HepG2 (cell line): ENCODE measurements at regions not wholly inside any gene's neighbourhood (a gene's known extent, or its start where the extent isn't known, plus 50 kb on each side); places are given as distances from the start of the nearest gene placed in this dataset.

Experiments used
- ATAC-seq: fragments of 200-7000 bp; cut with Tn5 transposase; 3 replicates; pipeline ENCODE4 v1.9.1; 2020; ENCODE audit warnings: mild to moderate bottlenecking, moderate library complexity
- BruUV-seq: library from RNA; stranded (reverse); fragments of 400-500 nt; replicated peaks from 2 replicates; lab custom pipeline; 2021; lab: Mats Ljungman, UMichigan
- CTCF ChIA-PET: fragments of 300-600 bp; formaldehyde crosslinking; extraction: SDS; loops from one replicate; lab custom pipeline; 2021; ENCODE audit warnings: low total read pairs, inconsistent platforms, low intra/inter-chr PET ratio; lab: Yijun Ruan, JAX
- POLR2A ChIA-PET: fragments of 350-600 bp; sonication (Branson Sonifier 250); formaldehyde crosslinking; loops from one replicate; lab custom pipeline; 2020; ENCODE audit warnings: antibody characterized with exemption, inconsistent platforms; lab: Yijun Ruan, JAX
- DNase-seq: peaks from one replicate; pipeline ENCODE4 v3.0.0-alpha.2; 2015; ENCODE audit warnings: low spot score
- FAIRE-seq: peaks from 3 replicates; lab custom pipeline; 2011; peaks lifted over from hg19 to GRCh38; lab: Jason Lieb, UNC
- H2AFZ ChIP-seq: one replicate; pipeline ENCODE4 v1.6.1; 2011; ENCODE audit warnings: low read length, inconsistent platforms
- H3K27ac ChIP-seq: fragments of 300-600 bp; 3 replicates; pipeline ENCODE4 v1.8.0; 2011; ENCODE audit warnings: mixed run types, mild to moderate bottlenecking, mixed read lengths, low read length, inconsistent platforms; ENCODE audit not compliant: insufficient read depth; ENCODE audit errors: extremely low read length
- H3K27me3 ChIP-seq, 2 experiments: fragments of 200-600 bp in 1 of 2; 2 replicates in 1 of 2; 3 replicates in 1 of 2; pipeline versions ENCODE4 v1.6.0 to v1.8.0; 2011; ENCODE audit warnings: low read length in 2 of 2, mild to moderate bottlenecking in 2 of 2, moderate library complexity in 2 of 2, inconsistent platforms in 1 of 2; ENCODE audit not compliant: insufficient read depth in 2 of 2, control insufficient read depth in 1 of 2
- H3K36me3 ChIP-seq, 2 experiments: fragments of 200-600 bp in 1 of 2; replicated peaks in 1 of 2; 2 replicates in 1 of 2; 3 replicates in 1 of 2; pipeline versions ENCODE4 v1.5.1 to v1.8.0; 2011; ENCODE audit warnings: low read length in 2 of 2, inconsistent platforms in 1 of 2; ENCODE audit not compliant: insufficient read depth in 2 of 2, control insufficient read depth in 1 of 2
- H3K4me1 ChIP-seq: 2 replicates; pipeline ENCODE4 v1.5.1; 2012; ENCODE audit warnings: low read length, inconsistent platforms; ENCODE audit not compliant: insufficient read depth
- H3K4me2 ChIP-seq: 2 replicates; pipeline ENCODE4 v1.6.0; 2011; ENCODE audit warnings: low read depth, low read length, inconsistent platforms
- H3K4me3 ChIP-seq, 3 experiments: fragments of 200-600 bp in 1 of 3; sonication (generic), shearing (Covaris generic) in 1 of 3; replicated peaks in 1 of 3; 2 replicates each; pipeline ENCODE4 v1.5.1; 2011 to 2016; ENCODE audit warnings: low read length in 3 of 3, inconsistent platforms in 2 of 3, low read depth in 2 of 3, mild to moderate bottlenecking in 2 of 3, control low read depth in 1 of 3, mixed read lengths in 1 of 3; ENCODE audit not compliant: insufficient read depth in 1 of 3
- H3K79me2 ChIP-seq: one replicate; pipeline ENCODE4 v1.6.1; 2011; ENCODE audit warnings: low read length, inconsistent platforms; ENCODE audit not compliant: insufficient read depth
- H3K9ac ChIP-seq: 2 replicates; pipeline ENCODE4 v1.6.0; 2011; ENCODE audit warnings: mild to moderate bottlenecking, low read depth, low read length, inconsistent platforms; ENCODE audit not compliant: insufficient read depth
- H3K9me3 ChIP-seq: 2 replicates; pipeline ENCODE4 v1.5.1; 2012; ENCODE audit warnings: mild to moderate bottlenecking, low read length
- H4K20me1 ChIP-seq: 2 replicates; pipeline ENCODE4 v1.6.0; 2011; ENCODE audit warnings: inconsistent platforms, mild to moderate bottlenecking, low read length, moderate library complexity; ENCODE audit not compliant: insufficient read depth
- JARID2 ChIP-seq: sonication (generic); formaldehyde crosslinking; IDR thresholded peaks from 2 replicates; pipeline ENCODE4 v1.8.1; 2023; ENCODE audit warnings: missing genetic modification reagents, inconsistent platforms; ENCODE audit not compliant: insufficient replicate concordance
- LCORL ChIP-seq, 2 experiments: fragments of 450-650 bp in 1 of 2; sonication (generic) in 1 of 2; formaldehyde crosslinking in 1 of 2; IDR thresholded peaks; 2 replicates each; pipeline versions ENCODE4 v1.5.0 to v1.6.1; 2017 to 2020; ENCODE audit warnings: antibody characterized with exemption in 1 of 2, missing genetic modification reagents in 1 of 2
- MAFG ChIP-seq: sonication (generic); formaldehyde crosslinking; IDR thresholded peaks from 2 replicates; pipeline ENCODE4 v1.5.1; 2020; ENCODE audit warnings: mild to moderate bottlenecking, missing genetic modification reagents
- MLLT10 ChIP-seq: sonication (generic); formaldehyde crosslinking; IDR thresholded peaks from 2 replicates; pipeline ENCODE4 v1.4.0; 2020; ENCODE audit warnings: missing genetic modification reagents
- POGZ ChIP-seq: sonication (generic); formaldehyde crosslinking; IDR thresholded peaks from 2 replicates; pipeline ENCODE4 v1.4.0; 2020; ENCODE audit warnings: mild to moderate bottlenecking, missing genetic modification reagents
- TEAD3 ChIP-seq: optimal IDR thresholded peaks from 2 replicates; pipeline ENCODE3; 2016; ENCODE audit warnings: borderline replicate concordance
- ZFP36L1 ChIP-seq: sonication (generic); formaldehyde crosslinking; IDR thresholded peaks from 2 replicates; pipeline ENCODE4 v1.8.0; 2022; ENCODE audit warnings: mild to moderate bottlenecking, missing genetic modification reagents, moderate library complexity
- ZNF256 ChIP-seq: sonication (generic); formaldehyde crosslinking; conservative IDR thresholded peaks from 2 replicates; pipeline ENCODE4 v1.4.0; 2020; ENCODE audit warnings: missing genetic modification reagents
- ZNF326 ChIP-seq: sonication (generic); formaldehyde crosslinking; IDR thresholded peaks from 2 replicates; pipeline ENCODE4 v1.4.0; 2020; ENCODE audit warnings: missing genetic modification reagents, borderline replicate concordance
- ZNF337 ChIP-seq: sonication (generic); formaldehyde crosslinking; IDR thresholded peaks from 2 replicates; pipeline ENCODE4 v1.5.1; 2020; ENCODE audit warnings: missing genetic modification reagents, low read depth, mild to moderate bottlenecking, borderline replicate concordance
- ZNF761 ChIP-seq: sonication (generic); formaldehyde crosslinking; conservative IDR thresholded peaks from 2 replicates; pipeline ENCODE4 v1.4.0; 2020; ENCODE audit warnings: mild to moderate bottlenecking, missing genetic modification reagents
- WGBS: methylation state at CpG from one replicate; pipeline ENCODE4 v1.1.6; 2017; ENCODE audit warnings: low lambda C conversion rate; 5-methylcytosine and 5-hydroxymethylcytosine counted together
- in situ Hi-C: cut with HindIII; loops from 2 replicates; pipeline ENCODE4 v1.10.0; 2017; ENCODE audit warnings: low pct_unique_long_range_greater_than_20kb; ENCODE audit not compliant: extremely low pct_ligation_motif_present
- intact Hi-C: fragments of 100-400 bp; cut with micrococcal nuclease; formaldehyde crosslinking; loops from one replicate; pipeline ENCODE4 v1.10.0; 2022; ENCODE audit not compliant: unreplicated experiment
- TF ChIP-seq, protein P1 (sequence below): sonication (generic); formaldehyde crosslinking; IDR thresholded peaks from 2 replicates; pipeline ENCODE4 v1.5.0; 2020; ENCODE audit warnings: mild to moderate bottlenecking, missing genetic modification reagents, borderline replicate concordance
- TF ChIP-seq, protein P2 (sequence below): IDR thresholded peaks from 2 replicates; pipeline ENCODE4 v1.6.1; 2012; ENCODE audit warnings: inconsistent platforms
- TF ChIP-seq, protein P3 (sequence below): sonication (generic); formaldehyde crosslinking; conservative IDR thresholded peaks from 2 replicates; pipeline ENCODE4 v1.4.0; 2020; ENCODE audit warnings: missing genetic modification reagents

DNA sequence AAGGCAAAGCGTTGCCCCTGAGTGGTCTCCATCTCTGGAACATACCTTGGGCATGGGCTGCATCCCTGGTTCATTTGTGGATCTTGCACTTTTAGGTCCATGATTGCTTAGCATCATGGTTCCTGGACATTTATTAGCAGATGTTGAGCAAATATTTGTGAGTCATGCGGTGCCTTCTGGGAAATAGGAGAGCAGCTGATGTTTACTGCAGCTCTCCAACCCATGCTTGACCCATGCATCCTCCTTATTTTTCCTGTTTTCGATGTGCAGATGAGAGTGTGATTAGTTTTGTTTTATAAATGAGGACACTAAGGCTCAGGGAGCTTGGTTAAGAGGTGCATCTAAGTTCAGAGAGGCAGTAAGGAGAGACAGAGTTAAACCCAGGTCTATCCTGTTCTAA is 253.7 kb downstream of the ICE1 start:
- H3K9ac ChIP-seq = no peak overlapping the region
- CTCF ChIA-PET = no interaction called here
- in situ Hi-C loops (no loop called here), intact Hi-C loops (no loop called here)
- H2AFZ ChIP-seq = no peak overlapping the region
- no peaks in the 10 kb centered on the region for H4K20me1 ChIP-seq
- BruUV-seq = no TSS peak
- no peak for TF ChIP-seq ZNF326 (CRISPR knock-in tag)
- no peak for TF ChIP-seq ZNF256 (CRISPR knock-in tag)
- TF ChIP-seq, protein P1, sequence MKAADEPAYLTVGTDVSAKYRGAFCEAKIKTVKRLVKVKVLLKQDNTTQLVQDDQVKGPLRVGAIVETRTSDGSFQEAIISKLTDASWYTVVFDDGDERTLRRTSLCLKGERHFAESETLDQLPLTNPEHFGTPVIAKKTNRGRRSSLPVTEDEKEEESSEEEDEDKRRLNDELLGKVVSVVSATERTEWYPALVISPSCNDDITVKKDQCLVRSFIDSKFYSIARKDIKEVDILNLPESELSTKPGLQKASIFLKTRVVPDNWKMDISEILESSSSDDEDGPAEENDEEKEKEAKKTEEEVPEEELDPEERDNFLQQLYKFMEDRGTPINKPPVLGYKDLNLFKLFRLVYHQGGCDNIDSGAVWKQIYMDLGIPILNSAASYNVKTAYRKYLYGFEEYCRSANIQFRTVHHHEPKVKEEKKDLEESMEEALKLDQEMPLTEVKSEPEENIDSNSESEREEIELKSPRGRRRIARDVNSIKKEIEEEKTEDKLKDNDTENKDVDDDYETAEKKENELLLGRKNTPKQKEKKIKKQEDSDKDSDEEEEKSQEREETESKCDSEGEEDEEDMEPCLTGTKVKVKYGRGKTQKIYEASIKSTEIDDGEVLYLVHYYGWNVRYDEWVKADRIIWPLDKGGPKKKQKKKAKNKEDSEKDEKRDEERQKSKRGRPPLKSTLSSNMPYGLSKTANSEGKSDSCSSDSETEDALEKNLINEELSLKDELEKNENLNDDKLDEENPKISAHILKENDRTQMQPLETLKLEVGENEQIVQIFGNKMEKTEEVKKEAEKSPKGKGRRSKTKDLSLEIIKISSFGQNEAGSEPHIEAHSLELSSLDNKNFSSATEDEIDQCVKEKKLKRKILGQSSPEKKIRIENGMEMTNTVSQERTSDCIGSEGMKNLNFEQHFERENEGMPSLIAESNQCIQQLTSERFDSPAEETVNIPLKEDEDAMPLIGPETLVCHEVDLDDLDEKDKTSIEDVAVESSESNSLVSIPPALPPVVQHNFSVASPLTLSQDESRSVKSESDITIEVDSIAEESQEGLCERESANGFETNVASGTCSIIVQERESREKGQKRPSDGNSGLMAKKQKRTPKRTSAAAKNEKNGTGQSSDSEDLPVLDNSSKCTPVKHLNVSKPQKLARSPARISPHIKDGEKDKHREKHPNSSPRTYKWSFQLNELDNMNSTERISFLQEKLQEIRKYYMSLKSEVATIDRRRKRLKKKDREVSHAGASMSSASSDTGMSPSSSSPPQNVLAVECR (CRISPR knock-in tag) = no peak
- TF ChIP-seq POGZ (CRISPR knock-in tag) = no peak
- TF ChIP-seq MAFG (CRISPR knock-in tag) = no peak
- no peak for TF ChIP-seq MLLT10 (CRISPR knock-in tag)
- TF ChIP-seq TEAD3 (CRISPR knock-in tag) = no peak
- no peak for TF ChIP-seq ZNF761 (CRISPR knock-in tag)
- TF ChIP-seq, protein P2, sequence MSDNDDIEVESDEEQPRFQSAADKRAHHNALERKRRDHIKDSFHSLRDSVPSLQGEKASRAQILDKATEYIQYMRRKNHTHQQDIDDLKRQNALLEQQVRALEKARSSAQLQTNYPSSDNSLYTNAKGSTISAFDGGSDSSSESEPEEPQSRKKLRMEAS = no peak
- no peak for TF ChIP-seq ZFP36L1
- no peak for TF ChIP-seq JARID2
- TF ChIP-seq LCORL (IDR thresholded peaks at IDR 0.05) = no peak
- TF ChIP-seq LCORL (CRISPR knock-in tag; IDR thresholded peaks at IDR 0.05) = no peak
- TF ChIP-seq, protein P3, sequence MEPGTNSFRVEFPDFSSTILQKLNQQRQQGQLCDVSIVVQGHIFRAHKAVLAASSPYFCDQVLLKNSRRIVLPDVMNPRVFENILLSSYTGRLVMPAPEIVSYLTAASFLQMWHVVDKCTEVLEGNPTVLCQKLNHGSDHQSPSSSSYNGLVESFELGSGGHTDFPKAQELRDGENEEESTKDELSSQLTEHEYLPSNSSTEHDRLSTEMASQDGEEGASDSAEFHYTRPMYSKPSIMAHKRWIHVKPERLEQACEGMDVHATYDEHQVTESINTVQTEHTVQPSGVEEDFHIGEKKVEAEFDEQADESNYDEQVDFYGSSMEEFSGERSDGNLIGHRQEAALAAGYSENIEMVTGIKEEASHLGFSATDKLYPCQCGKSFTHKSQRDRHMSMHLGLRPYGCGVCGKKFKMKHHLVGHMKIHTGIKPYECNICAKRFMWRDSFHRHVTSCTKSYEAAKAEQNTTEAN (CRISPR knock-in tag) = no peak
- TF ChIP-seq ZNF337 (CRISPR knock-in tag) = no peak
- ATAC-seq (no peak), FAIRE-seq (no peak), DNase-seq (no peak)
- H3K9me3 ChIP-seq = no peaks in the 10 kb centered on the region
- no peaks in the 10 kb centered on the region; a peak in 2 of 5 replicates for H3K27me3 ChIP-seq
- WGBS = 0% methylated on average over 3 of the region's 3 CpGs
- no peaks in the 10 kb centered on the region for H3K4me1 ChIP-seq
- POLR2A ChIA-PET = no interaction called here
- H3K4me3 ChIP-seq = no peak overlapping the region
- H3K27ac ChIP-seq = no peak overlapping the region
- no peaks in the 10 kb centered on the region for H3K79me2 ChIP-seq
- H3K36me3 ChIP-seq = no peaks in the 10 kb centered on the region
- H3K4me2 ChIP-seq = no peak overlapping the region
